ENCODE measurements at regions not wholly inside any gene's neighbourhood (a gene's known extent, or its start where the extent isn't known, plus 50 kb on each side); places are given as distances from the start of the nearest gene placed in this dataset.

DNA sequence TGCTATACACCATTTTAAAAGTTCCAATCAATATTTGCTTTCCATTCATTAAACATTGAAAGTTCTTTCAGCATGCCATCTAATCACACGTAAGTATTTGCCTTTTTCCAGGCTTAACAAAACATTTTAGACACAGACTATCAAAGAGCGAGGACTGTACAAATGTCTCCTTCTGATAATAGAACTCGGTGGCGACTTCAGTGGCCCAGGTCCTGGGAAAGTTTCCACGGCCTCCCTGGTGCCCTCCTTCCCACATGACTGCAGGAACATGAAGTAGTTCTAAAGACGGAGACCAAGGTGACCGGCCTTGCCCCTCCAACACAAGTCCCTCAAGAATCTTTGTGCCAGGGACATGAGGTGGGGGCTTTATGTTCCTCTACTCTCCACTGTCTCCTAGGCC lies 174.6 kb upstream of the KBTBD8 start:
- Histone ChIP-seq H3K27me3 (ENCODE audit: control insufficient read depth in 4 of 4, insufficient read depth in 4 of 4, low read length in 3 of 4) (no peaks in the 10 kb centered on the region), H3K4me3 (ENCODE audit: low read depth in 1 of 3, low read length in 3 of 3) (no peak overlapping the region), H3K9ac (ENCODE audit: low read depth in 1 of 2, low read length in 2 of 2) (no peak overlapping the region), H3K36me3 (ENCODE audit: control insufficient read depth in 4 of 4, insufficient read depth in 3 of 4, low read depth in 1 of 4, low read length in 3 of 4) (no peaks in the 10 kb centered on the region), H3K9me3 (ENCODE audit: control insufficient read depth in 4 of 4, low read length in 3 of 4) (no peaks in the 10 kb centered on the region), H3K4me1 (ENCODE audit: control insufficient read depth in 4 of 4, insufficient read depth in 4 of 4, low read length in 3 of 4) (peaks cover 19 to 51% (median 40%) of the 10 kb centered on the region in 4 donors), H3K27ac (ENCODE audit: low read depth in 1 of 2, low read length in 2 of 2) (peak overlapping the region; percentile 66 to 79)
- no peak for DNase-seq (ENCODE audit: low spot score)
- 55% methylated on average over 7 of the region's 7 CpGs for WGBS
- TF ChIP-seq JUND (IDR thresholded peaks at IDR 0.05), result no peak
- TF ChIP-seq, protein P1, sequence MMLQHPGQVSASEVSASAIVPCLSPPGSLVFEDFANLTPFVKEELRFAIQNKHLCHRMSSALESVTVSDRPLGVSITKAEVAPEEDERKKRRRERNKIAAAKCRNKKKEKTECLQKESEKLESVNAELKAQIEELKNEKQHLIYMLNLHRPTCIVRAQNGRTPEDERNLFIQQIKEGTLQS (IDR thresholded peaks at IDR 0.05), result no peak
- TF ChIP-seq, protein P2, sequence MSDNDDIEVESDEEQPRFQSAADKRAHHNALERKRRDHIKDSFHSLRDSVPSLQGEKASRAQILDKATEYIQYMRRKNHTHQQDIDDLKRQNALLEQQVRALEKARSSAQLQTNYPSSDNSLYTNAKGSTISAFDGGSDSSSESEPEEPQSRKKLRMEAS (IDR thresholded peaks at IDR 0.05), result no peak
- no peak for TF ChIP-seq FOXA2 (IDR thresholded peaks at IDR 0.05)
- TF ChIP-seq RXRA (IDR thresholded peaks at IDR 0.05), result no peak
- TF ChIP-seq RAD21 (IDR thresholded peaks at IDR 0.05), result no peak
- TF ChIP-seq GABPA (IDR thresholded peaks at IDR 0.05 in 1 of 2, conservative IDR thresholded peaks at IDR 0.05 in 1 of 2), result no peak
- TF ChIP-seq TAF1 (conservative IDR thresholded peaks at IDR 0.05), result no peak
- TF ChIP-seq HNF4A (conservative IDR thresholded peaks at IDR 0.05), result no peak
- TF ChIP-seq NR2F2 (IDR thresholded peaks at IDR 0.05), result no peak
- no peak for TF ChIP-seq FOXA1 (IDR thresholded peaks at IDR 0.05)
- TF ChIP-seq, protein P3, sequence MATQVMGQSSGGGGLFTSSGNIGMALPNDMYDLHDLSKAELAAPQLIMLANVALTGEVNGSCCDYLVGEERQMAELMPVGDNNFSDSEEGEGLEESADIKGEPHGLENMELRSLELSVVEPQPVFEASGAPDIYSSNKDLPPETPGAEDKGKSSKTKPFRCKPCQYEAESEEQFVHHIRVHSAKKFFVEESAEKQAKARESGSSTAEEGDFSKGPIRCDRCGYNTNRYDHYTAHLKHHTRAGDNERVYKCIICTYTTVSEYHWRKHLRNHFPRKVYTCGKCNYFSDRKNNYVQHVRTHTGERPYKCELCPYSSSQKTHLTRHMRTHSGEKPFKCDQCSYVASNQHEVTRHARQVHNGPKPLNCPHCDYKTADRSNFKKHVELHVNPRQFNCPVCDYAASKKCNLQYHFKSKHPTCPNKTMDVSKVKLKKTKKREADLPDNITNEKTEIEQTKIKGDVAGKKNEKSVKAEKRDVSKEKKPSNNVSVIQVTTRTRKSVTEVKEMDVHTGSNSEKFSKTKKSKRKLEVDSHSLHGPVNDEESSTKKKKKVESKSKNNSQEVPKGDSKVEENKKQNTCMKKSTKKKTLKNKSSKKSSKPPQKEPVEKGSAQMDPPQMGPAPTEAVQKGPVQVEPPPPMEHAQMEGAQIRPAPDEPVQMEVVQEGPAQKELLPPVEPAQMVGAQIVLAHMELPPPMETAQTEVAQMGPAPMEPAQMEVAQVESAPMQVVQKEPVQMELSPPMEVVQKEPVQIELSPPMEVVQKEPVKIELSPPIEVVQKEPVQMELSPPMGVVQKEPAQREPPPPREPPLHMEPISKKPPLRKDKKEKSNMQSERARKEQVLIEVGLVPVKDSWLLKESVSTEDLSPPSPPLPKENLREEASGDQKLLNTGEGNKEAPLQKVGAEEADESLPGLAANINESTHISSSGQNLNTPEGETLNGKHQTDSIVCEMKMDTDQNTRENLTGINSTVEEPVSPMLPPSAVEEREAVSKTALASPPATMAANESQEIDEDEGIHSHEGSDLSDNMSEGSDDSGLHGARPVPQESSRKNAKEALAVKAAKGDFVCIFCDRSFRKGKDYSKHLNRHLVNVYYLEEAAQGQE (IDR thresholded peaks at IDR 0.05), result no peak
- TF ChIP-seq, protein P4, sequence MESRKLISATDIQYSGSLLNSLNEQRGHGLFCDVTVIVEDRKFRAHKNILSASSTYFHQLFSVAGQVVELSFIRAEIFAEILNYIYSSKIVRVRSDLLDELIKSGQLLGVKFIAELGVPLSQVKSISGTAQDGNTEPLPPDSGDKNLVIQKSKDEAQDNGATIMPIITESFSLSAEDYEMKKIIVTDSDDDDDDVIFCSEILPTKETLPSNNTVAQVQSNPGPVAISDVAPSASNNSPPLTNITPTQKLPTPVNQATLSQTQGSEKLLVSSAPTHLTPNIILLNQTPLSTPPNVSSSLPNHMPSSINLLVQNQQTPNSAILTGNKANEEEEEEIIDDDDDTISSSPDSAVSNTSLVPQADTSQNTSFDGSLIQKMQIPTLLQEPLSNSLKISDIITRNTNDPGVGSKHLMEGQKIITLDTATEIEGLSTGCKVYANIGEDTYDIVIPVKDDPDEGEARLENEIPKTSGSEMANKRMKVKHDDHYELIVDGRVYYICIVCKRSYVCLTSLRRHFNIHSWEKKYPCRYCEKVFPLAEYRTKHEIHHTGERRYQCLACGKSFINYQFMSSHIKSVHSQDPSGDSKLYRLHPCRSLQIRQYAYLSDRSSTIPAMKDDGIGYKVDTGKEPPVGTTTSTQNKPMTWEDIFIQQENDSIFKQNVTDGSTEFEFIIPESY (IDR thresholded peaks at IDR 0.05), result no peak
- TF ChIP-seq HNF4G (IDR thresholded peaks at IDR 0.05), result no peak
- TF ChIP-seq EGR1 (IDR thresholded peaks at IDR 0.05; ENCODE audit: low read depth in 2 of 2), result no peak
- TF ChIP-seq SP1 (IDR thresholded peaks at IDR 0.05), result no peak

DNA sequence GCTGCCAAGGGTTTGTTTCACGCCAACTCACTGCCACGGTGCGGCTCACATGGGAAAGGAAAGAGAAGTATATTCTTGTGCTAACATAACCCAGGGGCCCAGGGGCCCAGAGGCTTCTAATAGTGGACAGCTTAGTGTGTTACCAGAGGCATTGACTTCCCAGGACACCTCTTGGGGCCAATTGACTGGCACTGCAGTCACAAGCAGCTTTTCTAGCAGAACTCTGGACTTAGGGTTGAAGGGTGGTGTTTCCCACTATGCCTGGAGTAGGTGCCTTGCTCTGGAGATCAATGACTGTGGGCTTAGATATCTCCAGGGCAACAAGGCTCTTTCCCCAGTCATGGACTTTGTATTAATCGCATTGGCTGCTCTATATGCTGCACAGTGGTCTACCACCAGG lies 172.7 kb upstream of the KBTBD8 start:
- H3K4me3 ChIP-seq (ENCODE audit: low read depth in 1 of 3, low read length in 3 of 3), result no peak overlapping the region
- no peaks in the 10 kb centered on the region for H3K27me3 ChIP-seq (ENCODE audit: control insufficient read depth in 4 of 4, insufficient read depth in 4 of 4, low read length in 3 of 4)
- peaks cover 19 to 40% (median 29%) of the 10 kb centered on the region in 4 donors for H3K4me1 ChIP-seq (ENCODE audit: control insufficient read depth in 4 of 4, insufficient read depth in 4 of 4, low read length in 3 of 4)
- DNase-seq (ENCODE audit: low spot score), result no peak
- H3K9ac ChIP-seq (ENCODE audit: low read depth in 1 of 2, low read length in 2 of 2), result no peak overlapping the region
- no peaks in the 10 kb centered on the region for H3K36me3 ChIP-seq (ENCODE audit: control insufficient read depth in 4 of 4, insufficient read depth in 3 of 4, low read depth in 1 of 4, low read length in 3 of 4)
- H3K27ac ChIP-seq (ENCODE audit: low read depth in 1 of 2, low read length in 2 of 2), result peak overlapping the region in 1 of 2 donors; percentile 6
- H3K9me3 ChIP-seq (ENCODE audit: control insufficient read depth in 4 of 4, low read length in 3 of 4), result no peaks in the 10 kb centered on the region
- 81% methylated on average over 4 of the region's 4 CpGs for WGBS
- TF ChIP-seq, protein P5, sequence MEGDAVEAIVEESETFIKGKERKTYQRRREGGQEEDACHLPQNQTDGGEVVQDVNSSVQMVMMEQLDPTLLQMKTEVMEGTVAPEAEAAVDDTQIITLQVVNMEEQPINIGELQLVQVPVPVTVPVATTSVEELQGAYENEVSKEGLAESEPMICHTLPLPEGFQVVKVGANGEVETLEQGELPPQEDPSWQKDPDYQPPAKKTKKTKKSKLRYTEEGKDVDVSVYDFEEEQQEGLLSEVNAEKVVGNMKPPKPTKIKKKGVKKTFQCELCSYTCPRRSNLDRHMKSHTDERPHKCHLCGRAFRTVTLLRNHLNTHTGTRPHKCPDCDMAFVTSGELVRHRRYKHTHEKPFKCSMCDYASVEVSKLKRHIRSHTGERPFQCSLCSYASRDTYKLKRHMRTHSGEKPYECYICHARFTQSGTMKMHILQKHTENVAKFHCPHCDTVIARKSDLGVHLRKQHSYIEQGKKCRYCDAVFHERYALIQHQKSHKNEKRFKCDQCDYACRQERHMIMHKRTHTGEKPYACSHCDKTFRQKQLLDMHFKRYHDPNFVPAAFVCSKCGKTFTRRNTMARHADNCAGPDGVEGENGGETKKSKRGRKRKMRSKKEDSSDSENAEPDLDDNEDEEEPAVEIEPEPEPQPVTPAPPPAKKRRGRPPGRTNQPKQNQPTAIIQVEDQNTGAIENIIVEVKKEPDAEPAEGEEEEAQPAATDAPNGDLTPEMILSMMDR (IDR thresholded peaks at IDR 0.05; ENCODE audit: low read depth, low read length, missing input control), result no peak
- TF ChIP-seq FOXA1 (IDR thresholded peaks at IDR 0.05) (no peak), YY1 (IDR thresholded peaks at IDR 0.05) (peak; percentile 21), NR2F2 (IDR thresholded peaks at IDR 0.05) (no peak), JUND (IDR thresholded peaks at IDR 0.05) (peak in 1 of 2 donors; percentile 32), GABPA (IDR thresholded peaks at IDR 0.05 in 1 of 2, conservative IDR thresholded peaks at IDR 0.05 in 1 of 2) (no peak), RAD21 (IDR thresholded peaks at IDR 0.05) (peak in 1 of 2 donors; percentile 21), HNF4G (IDR thresholded peaks at IDR 0.05) (peak; percentile 87), EGR1 (IDR thresholded peaks at IDR 0.05; ENCODE audit: low read depth in 2 of 2) (no peak), FOXA2 (IDR thresholded peaks at IDR 0.05) (no peak), RXRA (IDR thresholded peaks at IDR 0.05) (peak; percentile 72 to 94), TAF1 (conservative IDR thresholded peaks at IDR 0.05) (no peak)
- TF ChIP-seq, protein P1 (IDR thresholded peaks at IDR 0.05), result no peak
- TF ChIP-seq, protein P3 (IDR thresholded peaks at IDR 0.05), result no peak

Measured in liver (tissue), 8 donors.